ENCODE measurements at regions not wholly inside any gene's neighbourhood (a gene's known extent, or its start where the extent isn't known, plus 50 kb on each side); places are given as distances from the start of the nearest gene placed in this dataset.

DNA sequence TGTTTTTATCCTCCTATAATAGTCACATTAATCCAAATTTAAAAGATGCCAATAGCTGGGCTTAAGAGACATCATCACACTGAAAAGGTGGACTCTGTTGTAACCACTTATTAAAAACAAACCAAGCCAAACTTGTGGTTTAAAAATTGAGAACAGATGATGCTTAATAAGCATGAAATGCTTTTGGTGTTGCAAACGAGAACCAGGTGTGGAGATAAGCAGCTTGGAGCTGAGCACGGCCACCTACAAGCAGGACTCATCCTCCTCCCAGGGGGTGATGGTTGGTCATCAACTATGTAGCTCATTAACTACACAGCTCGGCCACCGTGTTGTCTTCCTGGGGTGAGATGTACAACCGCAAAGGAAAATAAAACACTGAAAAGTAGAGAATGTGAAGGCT lies 154.4 kb downstream of the NPR3 start:
- TF ChIP-seq CTCF (IDR thresholded peaks at IDR 0.05) (no peak), FOXS1 (CRISPR knock-in tag; IDR thresholded peaks at IDR 0.05) (no peak), EP300 (IDR thresholded peaks at IDR 0.05) (no peak)

Data from A549 (cell line).